ENCODE measurements at regions not wholly inside any gene's neighbourhood (a gene's known extent, or its start where the extent isn't known, plus 50 kb on each side); places are given as distances from the start of the nearest gene placed in this dataset.

DNA sequence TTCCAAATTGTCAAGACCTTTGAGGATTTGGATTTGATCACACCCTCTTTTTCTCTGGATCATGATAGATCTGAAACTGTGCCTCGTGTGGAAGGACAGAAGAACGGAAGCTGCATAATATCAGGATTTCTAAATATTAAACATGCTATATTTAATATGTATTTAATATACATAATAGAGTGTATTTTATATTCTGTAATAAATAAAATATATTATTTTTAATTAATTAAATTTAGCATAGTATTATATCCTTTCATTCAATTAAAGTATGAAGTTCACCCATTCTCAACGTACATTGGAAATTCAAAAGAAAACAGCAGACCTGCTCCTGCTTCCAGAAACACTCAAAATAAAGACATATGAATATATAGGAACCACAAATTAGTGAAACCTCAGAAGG, 70.6 kb upstream of the GLIS3 start:
- TF ChIP-seq, protein P1, sequence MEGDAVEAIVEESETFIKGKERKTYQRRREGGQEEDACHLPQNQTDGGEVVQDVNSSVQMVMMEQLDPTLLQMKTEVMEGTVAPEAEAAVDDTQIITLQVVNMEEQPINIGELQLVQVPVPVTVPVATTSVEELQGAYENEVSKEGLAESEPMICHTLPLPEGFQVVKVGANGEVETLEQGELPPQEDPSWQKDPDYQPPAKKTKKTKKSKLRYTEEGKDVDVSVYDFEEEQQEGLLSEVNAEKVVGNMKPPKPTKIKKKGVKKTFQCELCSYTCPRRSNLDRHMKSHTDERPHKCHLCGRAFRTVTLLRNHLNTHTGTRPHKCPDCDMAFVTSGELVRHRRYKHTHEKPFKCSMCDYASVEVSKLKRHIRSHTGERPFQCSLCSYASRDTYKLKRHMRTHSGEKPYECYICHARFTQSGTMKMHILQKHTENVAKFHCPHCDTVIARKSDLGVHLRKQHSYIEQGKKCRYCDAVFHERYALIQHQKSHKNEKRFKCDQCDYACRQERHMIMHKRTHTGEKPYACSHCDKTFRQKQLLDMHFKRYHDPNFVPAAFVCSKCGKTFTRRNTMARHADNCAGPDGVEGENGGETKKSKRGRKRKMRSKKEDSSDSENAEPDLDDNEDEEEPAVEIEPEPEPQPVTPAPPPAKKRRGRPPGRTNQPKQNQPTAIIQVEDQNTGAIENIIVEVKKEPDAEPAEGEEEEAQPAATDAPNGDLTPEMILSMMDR (IDR thresholded peaks at IDR 0.05) = no peak
- TF ChIP-seq EP300 (IDR thresholded peaks at IDR 0.05) = no peak
- no peak for TF ChIP-seq POLR2A (IDR thresholded peaks at IDR 0.05)
- no peak for TF ChIP-seq POLR2AphosphoS5 (IDR thresholded peaks at IDR 0.05)
